HG03196 (cell line): ENCODE measurements at regions not wholly inside any gene's neighbourhood (a gene's known extent, or its start where the extent isn't known, plus 50 kb on each side); places are given as distances from the start of the nearest gene placed in this dataset.
A peak's percentile ranks its signal among the peaks of the same experiment; 100 is the strongest.

Experiments used
- ATAC-seq: cut with Tn5 transposase; IDR thresholded peaks from one replicate; pipeline ENCODE4 v1.9.1; 2021; ENCODE audit not compliant: unreplicated experiment

- peak; percentile 96 for ATAC-seq
These were observed 185.1 kb downstream of the CLIC5 start for GRCh38 chr6:45830441-45831139.

GRCh38 chr6:45829873-45830272, 185.8 kb downstream of the CLIC5 start:
- no peak for ATAC-seq

GRCh38 chr6:45827952-45828530, 187.6 kb downstream of the CLIC5 start:
- ATAC-seq = no peak

- ATAC-seq = no peak
These were observed 192.8 kb downstream of the CLIC5 start for GRCh38 chr6:45822873-45823272.

GRCh38 chr6:45822246-45822812, 193.3 kb downstream of the CLIC5 start:
- no peak for ATAC-seq

- ATAC-seq = no peak
These were observed 197.0 kb downstream of the CLIC5 start for GRCh38 chr6:45818655-45819054.

- ATAC-seq = no peak
These were observed 198.9 kb downstream of the CLIC5 start for GRCh38 chr6:45816674-45817297.

- ATAC-seq = no peak
These were observed 200.1 kb downstream of the CLIC5 start for GRCh38 chr6:45815466-45816125.

GRCh38 chr6:45814772-45815171, 200.9 kb downstream of the CLIC5 start:
- no peak for ATAC-seq

- no peak for ATAC-seq
These were observed 201.7 kb downstream of the CLIC5 start for GRCh38 chr6:45813943-45814342.

- ATAC-seq = no peak
These were observed 202.7 kb downstream of the CLIC5 start for GRCh38 chr6:45812922-45813321.

GRCh38 chr6:45808917-45809316, 206.7 kb downstream of the CLIC5 start:
- ATAC-seq = no peak

GRCh38 chr6:45808042-45808645, 207.5 kb downstream of the CLIC5 start:
- no peak for ATAC-seq

GRCh38 chr6:45807311-45808041, 208.2 kb downstream of the CLIC5 start:
- ATAC-seq = no peak

GRCh38 chr6:45806172-45806571, 209.5 kb downstream of the CLIC5 start:
- ATAC-seq = no peak

- no peak for ATAC-seq
These were observed 212.6 kb downstream of the CLIC5 start for GRCh38 chr6:45803071-45803470.

- ATAC-seq = no peak
These were observed 214.0 kb downstream of the CLIC5 start for GRCh38 chr6:45801471-45802289.

GRCh38 chr6:45800911-45801310, 214.7 kb downstream of the CLIC5 start:
- ATAC-seq = no peak

- ATAC-seq = no peak
These were observed 220.0 kb downstream of the CLIC5 start for GRCh38 chr6:45795678-45796077.

- no peak for ATAC-seq
These were observed 221.2 kb downstream of the CLIC5 start for GRCh38 chr6:45794465-45794864.
